Endothelial cell of umbilical vein (primary cell): ENCODE measurements at regions not wholly inside any gene's neighbourhood (a gene's known extent, or its start where the extent isn't known, plus 50 kb on each side); places are given as distances from the start of the nearest gene placed in this dataset.

Experiments used
- BruUV-seq: library from RNA; stranded (reverse); fragments of 400-500 nt; replicated peaks from 2 replicates; lab custom pipeline; 2021; lab: Mats Ljungman, UMichigan
- CTCF ChIA-PET: fragments of 300-600, 350-600 bp; sonication (Branson Sonifier 250); formaldehyde crosslinking; loops from one replicate; lab custom pipeline; 2021; ENCODE audit warnings: antibody characterized with exemption, inconsistent platforms; lab: Charles Lee
- POLR2A ChIA-PET: fragments of 300-600, 350-600 bp; sonication (Branson Sonifier 250); formaldehyde crosslinking; loops from one replicate; lab custom pipeline; 2021; ENCODE audit warnings: antibody characterized with exemption, inconsistent platforms; lab: Charles Lee
- DNase-seq: peaks from one replicate; pipeline ENCODE4 v3.0.0-alpha.2; 2011; ENCODE audit warnings: low read depth, low spot score
- FAIRE-seq: peaks from 2 replicates; lab custom pipeline; 2011; peaks lifted over from hg19 to GRCh38; lab: Jason Lieb, UNC
- H2AFZ ChIP-seq: 2 replicates; pipeline ENCODE4 v1.6.0; 2012; ENCODE audit warnings: low read depth, low read length, control low read depth, inconsistent platforms
- H3K27ac ChIP-seq: 2 replicates; pipeline ENCODE4 v1.5.1; 2011; ENCODE audit warnings: low read depth, mild to moderate bottlenecking, control low read depth, low read length, moderate library complexity; ENCODE audit not compliant: insufficient read depth
- H3K27me3 ChIP-seq, 2 experiments: 2 replicates each; pipeline versions ENCODE4 v1.6.0 to v1.6.1; 2011; ENCODE audit warnings: low read length in 2 of 2, mixed read lengths in 1 of 2; ENCODE audit not compliant: control insufficient read depth in 2 of 2, insufficient read depth in 2 of 2
- H3K36me3 ChIP-seq, 2 experiments: 2 replicates in 1 of 2; 3 replicates in 1 of 2; pipeline ENCODE4 v1.5.1; 2011; ENCODE audit warnings: low read length in 2 of 2, mild to moderate bottlenecking in 1 of 2, moderate library complexity in 1 of 2; ENCODE audit not compliant: control insufficient read depth in 2 of 2, insufficient read depth in 2 of 2; ENCODE audit errors: extremely low read depth in 1 of 2
- H3K4me1 ChIP-seq: 3 replicates; pipeline ENCODE4 v1.5.1; 2011; ENCODE audit warnings: mild to moderate bottlenecking, low read length; ENCODE audit not compliant: control insufficient read depth, insufficient read depth; ENCODE audit errors: extremely low read depth
- H3K4me2 ChIP-seq: 2 replicates; pipeline ENCODE4 v1.6.1; 2011; ENCODE audit warnings: low read length, control low read depth, mixed read lengths; ENCODE audit not compliant: insufficient read depth
- H3K4me3 ChIP-seq, 3 experiments: fragments of 200-600 bp in 1 of 3; sonication (generic), shearing (Covaris generic) in 1 of 3; replicated peaks in 1 of 3; 2 replicates each; pipeline ENCODE4 v1.5.1; 2011 to 2016; ENCODE audit warnings: control low read depth in 3 of 3, low read length in 3 of 3, mild to moderate bottlenecking in 2 of 3, inconsistent platforms in 1 of 3, low read depth in 1 of 3, moderate library complexity in 1 of 3; ENCODE audit not compliant: insufficient read depth in 1 of 3
- H3K79me2 ChIP-seq: 2 replicates; pipeline ENCODE4 v1.6.0; 2012; ENCODE audit warnings: low read length, inconsistent platforms; ENCODE audit not compliant: control insufficient read depth, insufficient read depth
- H3K9ac ChIP-seq: replicated peaks from 2 replicates; pipeline ENCODE3; 2011; ENCODE audit warnings: low read length, control low read depth; ENCODE audit not compliant: insufficient read depth; ENCODE audit errors: extremely low read depth
- H3K9me1 ChIP-seq: replicated peaks from 3 replicates; pipeline ENCODE4 v1.6.0; 2011; ENCODE audit warnings: mild to moderate bottlenecking, low read length; ENCODE audit not compliant: control insufficient read depth, insufficient read depth; ENCODE audit errors: extremely low read depth
- H3K9me3 ChIP-seq: replicated peaks from 2 replicates; pipeline ENCODE4 v1.5.1; 2012; ENCODE audit warnings: low read length, inconsistent platforms; ENCODE audit not compliant: control insufficient read depth, insufficient read depth
- H4K20me1 ChIP-seq: replicated peaks from 2 replicates; pipeline ENCODE3; 2011; ENCODE audit warnings: mild to moderate bottlenecking, low read length; ENCODE audit not compliant: control insufficient read depth, insufficient read depth; ENCODE audit errors: extremely low read depth
- CTCF ChIP-seq, 2 donors: IDR thresholded peaks; 1 replicate in 1 of 2; 2 replicates in 1 of 2; pipeline ENCODE4 v1.5.1; 2011; ENCODE audit warnings: low read length in 2 of 2, mild to moderate bottlenecking in 2 of 2, moderate library complexity in 2 of 2, control low read depth in 1 of 2, inconsistent platforms in 1 of 2, low read depth in 1 of 2; ENCODE audit not compliant: insufficient read depth in 1 of 2; ENCODE audit errors: extremely low read depth in 1 of 2
- EZH2 ChIP-seq: IDR thresholded peaks from 2 replicates; pipeline ENCODE4 v1.6.1; 2012; ENCODE audit warnings: borderline replicate concordance, low read depth, mild to moderate bottlenecking, moderate library complexity, low read length, inconsistent platforms; ENCODE audit not compliant: severe bottlenecking
- FOS ChIP-seq: IDR thresholded peaks from 2 replicates; pipeline ENCODE4 v1.6.1; 2011; ENCODE audit warnings: mild to moderate bottlenecking, low read length, moderate library complexity, borderline replicate concordance; ENCODE audit not compliant: insufficient read depth
- GATA2 ChIP-seq: IDR thresholded peaks from 2 replicates; pipeline ENCODE4 v1.7.0; 2011; ENCODE audit warnings: low read depth, mild to moderate bottlenecking, moderate library complexity, mixed read lengths, low read length; ENCODE audit not compliant: insufficient read length, insufficient read depth
- JUN ChIP-seq: IDR thresholded peaks from 2 replicates; pipeline ENCODE4 v1.6.1; 2011; ENCODE audit warnings: borderline replicate concordance, low read depth; ENCODE audit not compliant: insufficient read length, insufficient read depth
- MAX ChIP-seq: IDR thresholded peaks from 2 replicates; pipeline ENCODE4 v1.6.1; 2011; ENCODE audit not compliant: insufficient read depth, insufficient read length
- MYC ChIP-seq: IDR thresholded peaks from one replicate; pipeline ENCODE4 v1.6.1; 2011; ENCODE audit warnings: mild to moderate bottlenecking, low read depth, low read length
- POLR2A ChIP-seq: IDR thresholded peaks from 2 replicates; pipeline ENCODE4 v1.6.1; 2012; ENCODE audit warnings: low read depth, mild to moderate bottlenecking, control low read depth, low read length
- POLR2AphosphoS5 ChIP-seq: IDR thresholded peaks from 2 replicates; pipeline ENCODE4 v1.6.1; 2012; ENCODE audit warnings: low read depth, mild to moderate bottlenecking, control low read depth, low read length, moderate library complexity; ENCODE audit not compliant: insufficient read depth
- dilution Hi-C: fragments of 300-500 bp; cut with MboI; formaldehyde crosslinking; loops from one replicate; pipeline ENCODE4 v1.15.0; 2019; ENCODE audit warnings: low sequenced_read_pairs; ENCODE audit not compliant: extremely low pct_ligation_motif_present
- intact Hi-C: fragments of 100-400 bp; cut with micrococcal nuclease; formaldehyde crosslinking; loops from one replicate; pipeline ENCODE4 v1.10.0; 2022

- H3K36me3 ChIP-seq = no peaks in the 10 kb centered on the region
- H3K9me3 ChIP-seq = no peaks in the 10 kb centered on the region
- dilution Hi-C loops (no loop called here), intact Hi-C loops (no loop called here)
- no peak for TF ChIP-seq EZH2
- no peak for TF ChIP-seq GATA2
- TF ChIP-seq MAX = no peak
- TF ChIP-seq JUN = no peak
- TF ChIP-seq FOS = no peak
- no peak for TF ChIP-seq MYC
- TF ChIP-seq POLR2A = no peak
- TF ChIP-seq CTCF (IDR thresholded peaks at IDR 0.05; ENCODE audit: extremely low read depth in 1 of 2, insufficient read depth in 1 of 2, low read depth in 1 of 2, low read length in 2 of 2) = no peak
- TF ChIP-seq POLR2AphosphoS5 = no peak
- FAIRE-seq (no peak), DNase-seq (no peak)
- no TSS peak for BruUV-seq
- ChIA-PET POLR2A (no interaction called here), CTCF (no interaction called here)
- H3K4me2 ChIP-seq = no peak overlapping the region
- no peaks in the 10 kb centered on the region for H3K27me3 ChIP-seq
- no peaks in the 10 kb centered on the region for H4K20me1 ChIP-seq
- no peak overlapping the region for H3K4me3 ChIP-seq
- H3K9ac ChIP-seq = no peak overlapping the region
- no peaks in the 10 kb centered on the region for H3K79me2 ChIP-seq
- no peak overlapping the region for H3K27ac ChIP-seq
- H3K4me1 ChIP-seq = no peaks in the 10 kb centered on the region
- H3K9me1 ChIP-seq = no peaks in the 10 kb centered on the region
- H2AFZ ChIP-seq = no peak overlapping the region
Observed at GRCh38 chr5:98993512-98993911, 64.7 kb upstream of the CHD1 start.
